ENCODE measurements at regions not wholly inside any gene's neighbourhood (a gene's known extent, or its start where the extent isn't known, plus 50 kb on each side); places are given as distances from the start of the nearest gene placed in this dataset.

- TF ChIP-seq SIN3A (IDR thresholded peaks at IDR 0.05; ENCODE audit: borderline replicate concordance, insufficient read depth, low read length): no peak
- no peak for TF ChIP-seq POLR2AphosphoS5 (IDR thresholded peaks at IDR 0.05; ENCODE audit: low read depth, low read length)
- no peak for TF ChIP-seq REST (IDR thresholded peaks at IDR 0.05; ENCODE audit: insufficient read depth in 1 of 2, low read depth in 2 of 2, low read length in 2 of 2)
These were observed 67.8 kb upstream of the HDAC4 start for GRCh38 chr2:239468491-239469105.
